ENCODE measurements at regions not wholly inside any gene's neighbourhood (a gene's known extent, or its start where the extent isn't known, plus 50 kb on each side); places are given as distances from the start of the nearest gene placed in this dataset.

- WGBS: 65% methylated on average over 6 of the region's 6 CpGs
- TF ChIP-seq, protein P1, sequence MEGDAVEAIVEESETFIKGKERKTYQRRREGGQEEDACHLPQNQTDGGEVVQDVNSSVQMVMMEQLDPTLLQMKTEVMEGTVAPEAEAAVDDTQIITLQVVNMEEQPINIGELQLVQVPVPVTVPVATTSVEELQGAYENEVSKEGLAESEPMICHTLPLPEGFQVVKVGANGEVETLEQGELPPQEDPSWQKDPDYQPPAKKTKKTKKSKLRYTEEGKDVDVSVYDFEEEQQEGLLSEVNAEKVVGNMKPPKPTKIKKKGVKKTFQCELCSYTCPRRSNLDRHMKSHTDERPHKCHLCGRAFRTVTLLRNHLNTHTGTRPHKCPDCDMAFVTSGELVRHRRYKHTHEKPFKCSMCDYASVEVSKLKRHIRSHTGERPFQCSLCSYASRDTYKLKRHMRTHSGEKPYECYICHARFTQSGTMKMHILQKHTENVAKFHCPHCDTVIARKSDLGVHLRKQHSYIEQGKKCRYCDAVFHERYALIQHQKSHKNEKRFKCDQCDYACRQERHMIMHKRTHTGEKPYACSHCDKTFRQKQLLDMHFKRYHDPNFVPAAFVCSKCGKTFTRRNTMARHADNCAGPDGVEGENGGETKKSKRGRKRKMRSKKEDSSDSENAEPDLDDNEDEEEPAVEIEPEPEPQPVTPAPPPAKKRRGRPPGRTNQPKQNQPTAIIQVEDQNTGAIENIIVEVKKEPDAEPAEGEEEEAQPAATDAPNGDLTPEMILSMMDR (IDR thresholded peaks at IDR 0.05): no peak
- TF ChIP-seq POLR2AphosphoS5 (IDR thresholded peaks at IDR 0.05) (no peak), POLR2A (IDR thresholded peaks at IDR 0.05) (no peak)
- Histone ChIP-seq H3K4me1 (replicated peaks) (no peaks in the 10 kb centered on the region), H3K27ac (no peak overlapping the region), H3K4me3 (no peak overlapping the region), H3K36me3 (no peaks in the 10 kb centered on the region), H3K9me3 (no peaks in the 10 kb centered on the region), H3K27me3 (replicated peaks; ENCODE audit: insufficient read depth) (no peaks in the 10 kb centered on the region)
- intact Hi-C loops (cut with DNase I): no loop called here
- DNase-seq (ENCODE audit: low spot score): no peak
Measured at GRCh38 chr1:5375481-5375880, 616.7 kb downstream of the NPHP4 start.

GRCh38 chr1:5374192-5374591, 618.0 kb downstream of the NPHP4 start:
- no peaks in the 10 kb centered on the region for H3K9me3 ChIP-seq
- H3K27ac ChIP-seq: no peak overlapping the region
- TF ChIP-seq, protein P1 (IDR thresholded peaks at IDR 0.05): no peak
- no peak for TF ChIP-seq POLR2AphosphoS5 (IDR thresholded peaks at IDR 0.05)
- no peak for TF ChIP-seq POLR2A (IDR thresholded peaks at IDR 0.05)
- no peak for DNase-seq (ENCODE audit: low spot score)
- H3K27me3 ChIP-seq (replicated peaks; ENCODE audit: insufficient read depth): no peaks in the 10 kb centered on the region
- H3K4me3 ChIP-seq: no peak overlapping the region
- no peaks in the 10 kb centered on the region for H3K4me1 ChIP-seq (replicated peaks)
- no peaks in the 10 kb centered on the region for H3K36me3 ChIP-seq
- WGBS: 76% methylated on average over 4 of the region's 4 CpGs
- intact Hi-C loops (cut with DNase I): no loop called here

DNA sequence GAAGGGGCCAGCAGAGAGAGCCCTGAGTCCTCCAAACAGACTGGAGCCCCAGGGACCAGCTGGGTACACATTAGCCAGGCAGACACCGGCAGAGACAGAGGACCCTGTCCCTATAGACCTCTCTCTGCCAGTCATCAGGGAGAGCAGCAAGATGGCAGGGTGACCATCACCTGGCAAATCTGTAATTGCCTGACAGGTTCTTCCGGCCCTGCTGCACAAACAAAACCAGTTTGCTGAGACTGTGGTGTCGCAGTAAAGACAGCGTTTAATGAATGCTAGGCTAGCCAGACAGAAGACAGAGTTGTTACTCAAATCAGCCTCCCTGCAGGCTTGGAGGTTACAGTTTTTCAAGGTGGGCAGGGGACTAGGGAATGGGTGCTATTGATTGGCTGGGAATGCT, 618.9 kb downstream of the NPHP4 start:
- TF ChIP-seq POLR2A (IDR thresholded peaks at IDR 0.05) (no peak), POLR2AphosphoS5 (IDR thresholded peaks at IDR 0.05) (peak; percentile 75)
- TF ChIP-seq, protein P1 (IDR thresholded peaks at IDR 0.05): no peak

DNA sequence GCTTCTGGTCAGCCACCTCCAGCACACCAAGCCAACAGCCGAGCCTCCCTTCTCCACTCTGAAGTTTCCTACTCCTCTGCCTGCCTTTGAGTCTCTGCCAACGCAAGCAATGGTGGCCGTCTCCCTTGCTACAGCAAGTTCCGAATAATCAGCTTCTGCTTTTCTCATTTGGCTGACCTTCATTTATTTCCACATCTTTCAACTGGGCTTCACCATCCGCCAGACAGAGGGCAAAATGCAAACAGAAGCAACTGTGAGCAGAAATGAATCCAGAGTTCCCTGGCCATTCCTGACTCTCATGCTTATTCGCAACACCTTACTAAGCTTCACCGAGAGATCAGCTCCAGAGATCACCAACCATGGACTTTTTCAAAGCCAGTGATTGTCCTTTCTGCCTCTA, 621.0 kb downstream of the NPHP4 start:
- no peaks in the 10 kb centered on the region for H3K27me3 ChIP-seq (replicated peaks; ENCODE audit: insufficient read depth)
- no peaks in the 10 kb centered on the region for H3K4me1 ChIP-seq (replicated peaks)
- H3K36me3 ChIP-seq: no peaks in the 10 kb centered on the region
- DNase-seq (ENCODE audit: low spot score): no peak
- WGBS: 85% methylated on average over 7 of the region's 7 CpGs
- H3K4me3 ChIP-seq: no peak overlapping the region
- TF ChIP-seq POLR2AphosphoS5 (IDR thresholded peaks at IDR 0.05): no peak
- TF ChIP-seq, protein P1 (IDR thresholded peaks at IDR 0.05): no peak
- no peak for TF ChIP-seq POLR2A (IDR thresholded peaks at IDR 0.05)
- no peak overlapping the region for H3K27ac ChIP-seq
- H3K9me3 ChIP-seq: no peaks in the 10 kb centered on the region
- intact Hi-C loops (cut with DNase I): no loop called here

More for the DNA sequence above, 618.9 kb downstream of the NPHP4 start:
- WGBS: 59% methylated on average over 4 of the region's 4 CpGs
- no peaks in the 10 kb centered on the region for H3K9me3 ChIP-seq
- H3K4me3 ChIP-seq: no peak overlapping the region
- no peaks in the 10 kb centered on the region for H3K4me1 ChIP-seq (replicated peaks)
- H3K27ac ChIP-seq: no peak overlapping the region
- DNase-seq (ENCODE audit: low spot score): peak; percentile 32
- intact Hi-C loops (cut with DNase I): no loop called here
- no peaks in the 10 kb centered on the region for H3K36me3 ChIP-seq
- H3K27me3 ChIP-seq (replicated peaks; ENCODE audit: insufficient read depth): no peaks in the 10 kb centered on the region

- Histone ChIP-seq H3K27ac (no peak overlapping the region), H3K4me3 (no peak overlapping the region), H3K9me3 (no peaks in the 10 kb centered on the region), H3K36me3 (no peaks in the 10 kb centered on the region), H3K4me1 (replicated peaks) (no peaks in the 10 kb centered on the region), H3K27me3 (replicated peaks; ENCODE audit: insufficient read depth) (peaks cover 2% of the 10 kb centered on the region)
- TF ChIP-seq, protein P1 (IDR thresholded peaks at IDR 0.05): no peak
- TF ChIP-seq POLR2A (IDR thresholded peaks at IDR 0.05) (no peak), POLR2AphosphoS5 (IDR thresholded peaks at IDR 0.05) (no peak)
- DNase-seq (ENCODE audit: low spot score): no peak
- intact Hi-C loops (cut with DNase I): no loop called here
- 94% methylated on average over 3 of the region's 3 CpGs for WGBS
Measured at GRCh38 chr1:5370311-5370710, 621.9 kb downstream of the NPHP4 start.

All from prostate gland (tissue), 2 donors.